Fibroblast of pulmonary artery (primary cell): ENCODE measurements at regions not wholly inside any gene's neighbourhood (a gene's known extent, or its start where the extent isn't known, plus 50 kb on each side); places are given as distances from the start of the nearest gene placed in this dataset.

Experiments
- DNase-seq: peaks from one replicate; pipeline ENCODE4 v3.0.0-alpha.2; 2010; ENCODE audit warnings: low read depth
- H3K4me3 ChIP-seq: replicated peaks from 2 replicates; pipeline ENCODE4 v1.5.1; 2011; ENCODE audit warnings: low read depth, mild to moderate bottlenecking, control low read depth, low read length, moderate library complexity
- CTCF ChIP-seq: IDR thresholded peaks from 2 replicates; pipeline ENCODE4 v1.5.1; 2011; ENCODE audit warnings: mild to moderate bottlenecking, control low read depth, low read length, inconsistent platforms; ENCODE audit errors: missing control alignments

GRCh38 chr2:196390243-196391148, 219.1 kb upstream of the STK17B start:
- peak; percentile 43 for DNase-seq
- no peak overlapping the region for H3K4me3 ChIP-seq
- no peak for TF ChIP-seq CTCF

- no peak overlapping the region for H3K4me3 ChIP-seq
- DNase-seq, result no peak
- no peak for TF ChIP-seq CTCF
Measured at GRCh38 chr2:196391149-196391479, 219.7 kb upstream of the STK17B start.

- TF ChIP-seq CTCF, result no peak
- H3K4me3 ChIP-seq, result no peak overlapping the region
- no peak for DNase-seq
Measured at GRCh38 chr2:196399096-196399495, 227.7 kb upstream of the STK17B start.

- H3K4me3 ChIP-seq, result no peak overlapping the region
- no peak for TF ChIP-seq CTCF
- DNase-seq, result peak; percentile 98
Measured at GRCh38 chr2:196399722-196400691, 228.6 kb upstream of the STK17B start.

- DNase-seq, result peak; percentile 49
- no peak for TF ChIP-seq CTCF
- no peak overlapping the region for H3K4me3 ChIP-seq
Measured at GRCh38 chr2:196403471-196403870, 232.1 kb upstream of the STK17B start.

- no peak for TF ChIP-seq CTCF
- DNase-seq, result no peak
- H3K4me3 ChIP-seq, result no peak overlapping the region
Measured at GRCh38 chr2:196404276-196404675, 232.9 kb upstream of the STK17B start.
